Keratinocyte (primary cell): ENCODE measurements at regions not wholly inside any gene's neighbourhood (a gene's known extent, or its start where the extent isn't known, plus 50 kb on each side); places are given as distances from the start of the nearest gene placed in this dataset.

Experiments used
- DNase-seq: peaks from one replicate; pipeline ENCODE4 v3.0.0-alpha.2; 2011; ENCODE audit warnings: low read depth, missing footprints, low spot score
- FAIRE-seq: peaks from 2 replicates; lab custom pipeline; 2011; peaks lifted over from hg19 to GRCh38; lab: Jason Lieb, UNC
- H2AFZ ChIP-seq: 2 replicates; pipeline ENCODE4 v1.6.0; 2012; ENCODE audit warnings: low read length, control low read depth, inconsistent platforms; ENCODE audit not compliant: control insufficient read depth
- H3K27ac ChIP-seq: 2 replicates; pipeline ENCODE4 v1.5.1; 2011; ENCODE audit warnings: low read length; ENCODE audit not compliant: control insufficient read depth, insufficient read depth
- H3K27me3 ChIP-seq: 3 replicates; pipeline ENCODE4 v1.6.0; 2011; ENCODE audit warnings: low read length; ENCODE audit not compliant: control insufficient read depth, insufficient read depth; ENCODE audit errors: extremely low read depth
- H3K36me3 ChIP-seq, 2 experiments: 2 replicates in 1 of 2; 3 replicates in 1 of 2; pipeline ENCODE4 v1.5.1; 2011; ENCODE audit warnings: low read length in 2 of 2, mild to moderate bottlenecking in 1 of 2; ENCODE audit not compliant: control insufficient read depth in 2 of 2, insufficient read depth in 2 of 2; ENCODE audit errors: extremely low read depth in 1 of 2
- H3K4me1 ChIP-seq: 3 replicates; pipeline ENCODE4 v1.5.1; 2011; ENCODE audit warnings: low read length; ENCODE audit not compliant: control insufficient read depth, insufficient read depth; ENCODE audit errors: extremely low read depth
- H3K4me2 ChIP-seq: 3 replicates; pipeline ENCODE4 v1.6.0; 2011; ENCODE audit warnings: low read depth, low read length; ENCODE audit not compliant: control insufficient read depth, insufficient read depth; ENCODE audit errors: extremely low read depth
- H3K4me3 ChIP-seq, 3 experiments: fragments of 200-600 bp in 1 of 3; sonication (generic) in 1 of 3; 2 replicates in 2 of 3; 3 replicates in 1 of 3; pipeline ENCODE4 v1.5.1; 2011 to 2016; ENCODE audit warnings: low read length in 3 of 3, mild to moderate bottlenecking in 3 of 3, control low read depth in 2 of 3, inconsistent platforms in 1 of 3, low read depth in 1 of 3, mixed read lengths in 1 of 3, mixed run types in 1 of 3, moderate library complexity in 1 of 3; ENCODE audit not compliant: control insufficient read depth in 2 of 3, insufficient read depth in 2 of 3; ENCODE audit errors: extremely low read depth in 1 of 3
- H3K79me2 ChIP-seq: 2 replicates; pipeline ENCODE4 v1.6.0; 2012; ENCODE audit warnings: low read length; ENCODE audit not compliant: control insufficient read depth, insufficient read depth
- H3K9ac ChIP-seq: 3 replicates; pipeline ENCODE4 v1.6.0; 2011; ENCODE audit warnings: low read length; ENCODE audit not compliant: control insufficient read depth, insufficient read depth; ENCODE audit errors: extremely low read depth
- H3K9me1 ChIP-seq: 3 replicates; pipeline ENCODE4 v1.6.0; 2011; ENCODE audit warnings: low read length; ENCODE audit not compliant: control insufficient read depth, insufficient read depth; ENCODE audit errors: extremely low read depth
- H3K9me3 ChIP-seq: 2 replicates; pipeline ENCODE4 v1.5.1; 2012; ENCODE audit warnings: low read depth, low read length; ENCODE audit not compliant: control insufficient read depth
- H4K20me1 ChIP-seq: 3 replicates; pipeline ENCODE4 v1.6.0; 2011; ENCODE audit warnings: low read length; ENCODE audit not compliant: control insufficient read depth, insufficient read depth; ENCODE audit errors: extremely low read depth
- EZH2 ChIP-seq: IDR thresholded peaks from one replicate; pipeline ENCODE4 v1.6.1; 2012; ENCODE audit warnings: inconsistent platforms, mild to moderate bottlenecking, low read length, moderate library complexity
- dilution Hi-C: fragments of 300-500 bp; cut with MboI; formaldehyde crosslinking; loops from one replicate; pipeline ENCODE4 v1.7.0; 2020; ENCODE audit warnings: low sequenced_read_pairs; ENCODE audit not compliant: extremely low pct_ligation_motif_present
- TF ChIP-seq, protein P1 (sequence below), 3 experiments: IDR thresholded peaks in 1 of 3; conservative IDR thresholded peaks in 1 of 3; optimal IDR thresholded peaks in 1 of 3; 2 replicates in 2 of 3; 3 replicates in 1 of 3; pipeline versions ENCODE3 to v1.5.1; 2011; ENCODE audit warnings: low read length in 3 of 3, mild to moderate bottlenecking in 3 of 3, moderate library complexity in 2 of 3, control low read depth in 1 of 3, inconsistent platforms in 1 of 3; ENCODE audit not compliant: insufficient read depth in 2 of 3; ENCODE audit errors: extremely low read depth in 1 of 3

DNA sequence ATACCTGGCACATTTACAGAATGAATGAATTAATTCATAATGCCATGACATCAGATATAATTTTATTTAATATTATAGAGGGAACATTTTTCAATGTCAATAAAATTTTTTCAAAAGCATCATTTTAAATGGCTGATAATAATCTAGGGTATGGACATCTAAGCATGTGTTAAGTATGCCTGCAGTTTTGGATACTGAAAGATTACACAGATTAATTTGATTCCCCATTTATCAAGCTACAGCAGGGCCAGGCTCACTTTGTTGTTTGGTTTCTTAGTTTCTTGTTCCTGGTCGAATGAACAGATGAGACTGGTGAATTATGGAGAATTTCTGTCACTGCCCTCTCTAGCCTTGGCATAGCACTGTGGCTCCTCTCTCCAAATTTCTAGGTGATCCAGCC is 72.4 kb upstream of the E2F8 start:
- no peaks in the 10 kb centered on the region for H3K79me2 ChIP-seq
- H2AFZ ChIP-seq = no peak overlapping the region
- H3K27me3 ChIP-seq = no peaks in the 10 kb centered on the region
- FAIRE-seq = no peak
- H3K9ac ChIP-seq = no peak overlapping the region
- DNase-seq = no peak
- no peaks in the 10 kb centered on the region for H3K4me1 ChIP-seq
- no peaks in the 10 kb centered on the region for H3K9me3 ChIP-seq
- H3K9me1 ChIP-seq = no peaks in the 10 kb centered on the region
- no peak overlapping the region for H3K27ac ChIP-seq
- dilution Hi-C loops = no loop called here
- H4K20me1 ChIP-seq = no peaks in the 10 kb centered on the region
- H3K4me2 ChIP-seq = no peak overlapping the region
- H3K36me3 ChIP-seq = no peaks in the 10 kb centered on the region
- TF ChIP-seq EZH2 = no peak
- TF ChIP-seq, protein P1, sequence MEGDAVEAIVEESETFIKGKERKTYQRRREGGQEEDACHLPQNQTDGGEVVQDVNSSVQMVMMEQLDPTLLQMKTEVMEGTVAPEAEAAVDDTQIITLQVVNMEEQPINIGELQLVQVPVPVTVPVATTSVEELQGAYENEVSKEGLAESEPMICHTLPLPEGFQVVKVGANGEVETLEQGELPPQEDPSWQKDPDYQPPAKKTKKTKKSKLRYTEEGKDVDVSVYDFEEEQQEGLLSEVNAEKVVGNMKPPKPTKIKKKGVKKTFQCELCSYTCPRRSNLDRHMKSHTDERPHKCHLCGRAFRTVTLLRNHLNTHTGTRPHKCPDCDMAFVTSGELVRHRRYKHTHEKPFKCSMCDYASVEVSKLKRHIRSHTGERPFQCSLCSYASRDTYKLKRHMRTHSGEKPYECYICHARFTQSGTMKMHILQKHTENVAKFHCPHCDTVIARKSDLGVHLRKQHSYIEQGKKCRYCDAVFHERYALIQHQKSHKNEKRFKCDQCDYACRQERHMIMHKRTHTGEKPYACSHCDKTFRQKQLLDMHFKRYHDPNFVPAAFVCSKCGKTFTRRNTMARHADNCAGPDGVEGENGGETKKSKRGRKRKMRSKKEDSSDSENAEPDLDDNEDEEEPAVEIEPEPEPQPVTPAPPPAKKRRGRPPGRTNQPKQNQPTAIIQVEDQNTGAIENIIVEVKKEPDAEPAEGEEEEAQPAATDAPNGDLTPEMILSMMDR (optimal IDR thresholded peaks at IDR 0.05 in 1 of 3, IDR thresholded peaks at IDR 0.05 in 1 of 3, conservative IDR thresholded peaks at IDR 0.05 in 1 of 3; ENCODE audit: extremely low read depth in 1 of 3, insufficient read depth in 2 of 3, low read length in 3 of 3) = no peak
- no peak overlapping the region for H3K4me3 ChIP-seq

DNA sequence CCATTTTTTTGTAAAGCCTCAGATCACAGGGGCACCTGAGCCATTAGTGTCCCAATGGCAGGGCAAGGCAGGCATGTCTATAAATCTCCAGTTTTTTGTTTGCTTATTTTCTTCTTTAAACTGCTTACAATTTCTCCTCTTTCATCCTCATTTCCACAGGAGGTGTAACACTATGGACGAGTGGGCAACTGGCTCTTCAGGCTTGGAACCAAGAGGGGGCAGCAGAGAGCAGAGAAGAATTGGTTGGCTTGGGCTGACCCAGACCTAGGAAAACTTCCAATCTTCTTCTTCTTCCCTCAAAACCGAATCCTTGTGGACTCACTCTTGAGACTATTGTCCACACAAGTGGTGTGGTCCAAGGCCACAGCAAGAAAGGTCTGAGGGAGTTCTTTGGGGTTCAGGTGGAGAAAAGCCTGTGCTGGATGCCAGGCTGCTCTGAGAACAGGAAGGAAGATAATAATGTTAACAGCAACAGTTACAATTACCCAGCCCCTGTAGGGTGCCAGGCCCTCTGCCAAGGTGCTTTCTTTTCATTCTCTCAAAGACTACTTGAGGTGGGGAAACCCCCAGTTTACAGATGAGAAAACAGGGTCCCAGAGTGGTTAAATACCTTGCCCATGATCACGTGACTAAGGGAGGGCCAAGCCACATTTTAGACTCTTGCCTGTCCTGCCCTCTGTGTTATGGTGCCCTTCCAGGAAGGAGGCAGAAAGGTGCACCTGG is 70.7 kb upstream of the E2F8 start:
- Histone ChIP-seq H4K20me1 (no peaks in the 10 kb centered on the region), H3K79me2 (no peaks in the 10 kb centered on the region), H3K27me3 (peaks cover 3% of the 10 kb centered on the region), H3K9ac (no peak overlapping the region), H3K36me3 (no peaks in the 10 kb centered on the region), H3K9me3 (no peaks in the 10 kb centered on the region), H3K4me2 (no peak overlapping the region), H3K4me3 (no peak overlapping the region), H2AFZ (no peak overlapping the region), H3K4me1 (no peaks in the 10 kb centered on the region), H3K27ac (no peak overlapping the region), H3K9me1 (no peaks in the 10 kb centered on the region)
- dilution Hi-C loops = no loop called here
- TF ChIP-seq, protein P1 (optimal IDR thresholded peaks at IDR 0.05 in 1 of 3, IDR thresholded peaks at IDR 0.05 in 1 of 3, conservative IDR thresholded peaks at IDR 0.05 in 1 of 3; ENCODE audit: extremely low read depth in 1 of 3, insufficient read depth in 2 of 3, low read length in 3 of 3) = peak; percentile 82 to 95 (median 83)
- TF ChIP-seq EZH2 = no peak
- FAIRE-seq (peak; percentile 13), DNase-seq (no peak)
